Small intestine (tissue), 7 donors: ENCODE measurements at regions not wholly inside any gene's neighbourhood (a gene's known extent, or its start where the extent isn't known, plus 50 kb on each side); places are given as distances from the start of the nearest gene placed in this dataset.

Source experiments
- DNase-seq, 2 donors: peaks; one replicate each; pipeline versions ENCODE4 v3.0.0 to v3.0.0-alpha.2; 2013
- FAIRE-seq: peaks from 2 replicates; lab custom pipeline; 2012; peaks lifted over from hg19 to GRCh38; lab: Jason Lieb, UNC
- H3K27ac ChIP-seq, 3 donors: one replicate each; pipeline ENCODE4 v1.5.1; 2013; ENCODE audit warnings: low read length in 2 of 3, mild to moderate bottlenecking in 2 of 3, control low read depth in 1 of 3, inconsistent platforms in 1 of 3, low read depth in 1 of 3, moderate library complexity in 1 of 3
- H3K27me3 ChIP-seq, 3 donors: one replicate each; pipeline ENCODE4 v1.6.1; 2013; ENCODE audit warnings: low read length in 3 of 3, inconsistent platforms in 1 of 3; ENCODE audit not compliant: control insufficient read depth in 3 of 3, insufficient read depth in 3 of 3
- H3K36me3 ChIP-seq, 3 donors: one replicate each; pipeline ENCODE4 v1.6.1; 2013; ENCODE audit warnings: low read length in 3 of 3, inconsistent platforms in 1 of 3, low read depth in 1 of 3, mild to moderate bottlenecking in 1 of 3, moderate library complexity in 1 of 3; ENCODE audit not compliant: control insufficient read depth in 3 of 3, insufficient read depth in 2 of 3
- H3K4me1 ChIP-seq, 3 donors: one replicate each; pipeline ENCODE4 v1.6.1; 2013; ENCODE audit warnings: low read length in 2 of 3, inconsistent platforms in 1 of 3, low read depth in 1 of 3, mild to moderate bottlenecking in 1 of 3, moderate library complexity in 1 of 3; ENCODE audit not compliant: control insufficient read depth in 3 of 3, insufficient read depth in 2 of 3
- H3K4me3 ChIP-seq, 3 donors: one replicate each; pipeline ENCODE4 v1.5.1; 2013; ENCODE audit warnings: low read length in 3 of 3, control low read depth in 1 of 3, inconsistent platforms in 1 of 3, low read depth in 1 of 3, mild to moderate bottlenecking in 1 of 3, moderate library complexity in 1 of 3
- H3K9me3 ChIP-seq, 2 donors: one replicate each; pipeline ENCODE4 v1.6.1; 2013; ENCODE audit warnings: low read depth in 1 of 2, low read length in 1 of 2; ENCODE audit not compliant: control insufficient read depth in 2 of 2, insufficient read depth in 1 of 2
- WGBS, 3 donors: extraction: QIAGEN DNeasy Blood & Tissue Kit; methylation state at CpG; one replicate each; pipeline ENCODE4 v1.1.7; 2013; 5-methylcytosine and 5-hydroxymethylcytosine counted together
- donor health status: healthy with polysubstance abuse.
- donor health status: control.
- donor health status: control.
- donor health status: Bipolar disorder and iron deficiency.
- donor health status: healthy.

- Histone ChIP-seq H3K4me3 (no peak overlapping the region), H3K9me3 (no peaks in the 10 kb centered on the region), H3K36me3 (no peaks in the 10 kb centered on the region), H3K27ac (no peak overlapping the region), H3K4me1 (no peaks in the 10 kb centered on the region), H3K27me3 (no peaks in the 10 kb centered on the region)
- DNase-seq (no peak), FAIRE-seq (no peak)
- WGBS, 3 donors: 58 to 87% (median 75%) methylated on average over 4 of the region's 4 CpGs
Observed at GRCh38 chr3:151568184-151568583, 107.3 kb upstream of the IGSF10 start.

GRCh38 chr3:151567477-151567876 is 106.6 kb upstream of the IGSF10 start:
- Histone ChIP-seq H3K4me3 (no peak overlapping the region), H3K36me3 (no peaks in the 10 kb centered on the region), H3K9me3 (no peaks in the 10 kb centered on the region), H3K27me3 (no peaks in the 10 kb centered on the region), H3K27ac (no peak overlapping the region), H3K4me1 (no peaks in the 10 kb centered on the region)
- WGBS, 3 donors: 75 to 90% (median 84%) methylated on average over 2 of the region's 2 CpGs
- no peak for DNase-seq
- no peak for FAIRE-seq

DNA sequence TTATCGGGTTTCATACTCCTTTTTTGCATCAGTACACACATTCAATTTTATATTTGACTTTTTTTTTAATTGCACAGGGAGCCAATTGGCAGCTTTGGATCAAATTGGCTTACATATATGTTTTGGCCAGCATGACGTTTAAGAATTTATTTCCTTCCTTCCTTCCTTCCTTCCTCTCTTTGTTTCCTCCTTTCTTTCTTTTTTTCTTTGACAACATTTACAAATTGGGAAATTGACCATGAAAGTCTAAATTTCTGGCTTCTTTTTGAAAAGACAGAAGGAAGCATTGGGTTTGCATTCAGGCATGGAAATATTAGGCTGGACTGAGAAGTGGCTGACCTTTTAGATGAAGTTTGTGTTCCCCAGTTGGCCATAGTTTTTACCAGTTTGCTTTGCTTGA is 103.4 kb upstream of the IGSF10 start:
- Histone ChIP-seq H3K27me3 (no peaks in the 10 kb centered on the region), H3K9me3 (no peaks in the 10 kb centered on the region), H3K4me3 (no peak overlapping the region), H3K4me1 (no peaks in the 10 kb centered on the region), H3K36me3 (no peaks in the 10 kb centered on the region), H3K27ac (no peak overlapping the region)
- DNase-seq (no peak), FAIRE-seq (no peak)
- 71 to 81% (median 75%) methylated on average over 2 of the region's 2 CpGs for WGBS, 3 donors

GRCh38 chr3:151563305-151563704 is 102.4 kb upstream of the IGSF10 start:
- 45 to 74% (median 58%) methylated on average over 2 of the region's 2 CpGs for WGBS, 3 donors
- no peaks in the 10 kb centered on the region for H3K36me3 ChIP-seq
- H3K4me1 ChIP-seq: no peaks in the 10 kb centered on the region
- H3K27ac ChIP-seq: no peak overlapping the region
- DNase-seq (no peak), FAIRE-seq (no peak)
- H3K27me3 ChIP-seq: no peaks in the 10 kb centered on the region
- no peak overlapping the region for H3K4me3 ChIP-seq
- no peaks in the 10 kb centered on the region for H3K9me3 ChIP-seq

DNA sequence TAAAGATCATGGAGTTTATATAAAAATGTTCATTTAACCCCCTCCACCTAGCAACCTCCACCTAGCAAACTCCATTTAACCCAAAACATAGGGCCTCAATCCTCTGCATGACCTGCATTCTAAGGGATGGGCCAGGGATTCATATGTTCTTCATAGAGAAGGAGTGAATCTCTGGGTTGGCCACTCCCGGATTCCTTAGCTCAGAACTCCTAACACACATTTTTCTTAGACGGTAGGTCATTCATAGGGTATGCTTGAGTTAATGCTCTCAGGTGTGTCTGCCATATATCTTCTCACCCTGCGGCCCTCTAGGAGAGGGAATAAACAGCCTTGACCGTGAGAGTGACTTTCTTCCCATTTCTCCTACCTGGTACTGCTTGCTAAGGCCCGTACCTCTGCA is 102.0 kb upstream of the IGSF10 start:
- FAIRE-seq (no peak), DNase-seq (no peak)
- H3K4me1 ChIP-seq: no peaks in the 10 kb centered on the region
- H3K4me3 ChIP-seq: no peak overlapping the region
- no peak overlapping the region for H3K27ac ChIP-seq
- H3K27me3 ChIP-seq: no peaks in the 10 kb centered on the region
- H3K9me3 ChIP-seq: no peaks in the 10 kb centered on the region
- no peaks in the 10 kb centered on the region for H3K36me3 ChIP-seq
- WGBS, 3 donors: 88 to 95% (median 91%) methylated on average over 5 of the region's 5 CpGs

GRCh38 chr3:151561878-151562277 is 101.0 kb upstream of the IGSF10 start:
- Histone ChIP-seq H3K27ac (no peak overlapping the region), H3K4me3 (no peak overlapping the region), H3K36me3 (no peaks in the 10 kb centered on the region), H3K9me3 (no peaks in the 10 kb centered on the region), H3K4me1 (no peaks in the 10 kb centered on the region), H3K27me3 (no peaks in the 10 kb centered on the region)
- WGBS, 3 donors: 31 to 49% (median 44%) methylated on average over 3 of the region's 3 CpGs
- FAIRE-seq (no peak), DNase-seq (no peak)

- Histone ChIP-seq H3K4me1 (no peaks in the 10 kb centered on the region), H3K36me3 (no peaks in the 10 kb centered on the region), H3K9me3 (no peaks in the 10 kb centered on the region), H3K27ac (no peak overlapping the region), H3K4me3 (no peak overlapping the region), H3K27me3 (no peaks in the 10 kb centered on the region)
- WGBS, 3 donors: 35 to 51% (median 46%) methylated on average over 2 of the region's 2 CpGs
- FAIRE-seq (no peak), DNase-seq (no peak)
Observed at GRCh38 chr3:151560738-151561137, 99.9 kb upstream of the IGSF10 start.

DNA sequence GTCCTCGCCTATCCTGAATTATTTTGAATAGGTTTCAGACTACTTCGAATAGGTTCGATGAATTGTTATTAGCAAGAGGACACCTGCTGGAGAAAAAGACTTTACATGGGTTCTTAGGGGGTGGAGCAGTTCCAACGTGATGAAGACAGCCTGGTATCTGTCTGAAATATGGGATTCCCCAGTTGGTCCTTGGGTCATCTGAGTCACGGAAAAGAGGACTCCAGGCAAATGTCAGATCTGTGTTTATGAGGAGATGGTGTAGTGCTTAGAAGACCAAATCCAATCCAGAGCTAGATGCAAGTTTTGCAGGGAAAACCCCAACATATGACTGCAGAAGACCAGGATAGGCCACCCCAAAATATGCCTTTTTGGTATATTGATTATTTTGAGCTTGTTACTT is 98.9 kb upstream of the IGSF10 start:
- no peak for DNase-seq
- Histone ChIP-seq H3K4me3 (no peak overlapping the region), H3K27ac (no peak overlapping the region), H3K9me3 (no peaks in the 10 kb centered on the region), H3K27me3 (no peaks in the 10 kb centered on the region), H3K36me3 (no peaks in the 10 kb centered on the region), H3K4me1 (no peaks in the 10 kb centered on the region)
- FAIRE-seq: no peak
- WGBS, 3 donors: 78 to 81% (median 79%) methylated on average over 5 of the region's 5 CpGs

- DNase-seq: no peak
- no peaks in the 10 kb centered on the region for H3K27me3 ChIP-seq
- H3K36me3 ChIP-seq: no peaks in the 10 kb centered on the region
- no peaks in the 10 kb centered on the region for H3K9me3 ChIP-seq
- FAIRE-seq: no peak
- no peak overlapping the region for H3K27ac ChIP-seq
- H3K4me1 ChIP-seq: no peaks in the 10 kb centered on the region
- no peak overlapping the region for H3K4me3 ChIP-seq
Observed at GRCh38 chr3:151558661-151559060, 97.8 kb upstream of the IGSF10 start.
